ENCODE measurements at regions not wholly inside any gene's neighbourhood (a gene's known extent, or its start where the extent isn't known, plus 50 kb on each side); places are given as distances from the start of the nearest gene placed in this dataset.

DNA sequence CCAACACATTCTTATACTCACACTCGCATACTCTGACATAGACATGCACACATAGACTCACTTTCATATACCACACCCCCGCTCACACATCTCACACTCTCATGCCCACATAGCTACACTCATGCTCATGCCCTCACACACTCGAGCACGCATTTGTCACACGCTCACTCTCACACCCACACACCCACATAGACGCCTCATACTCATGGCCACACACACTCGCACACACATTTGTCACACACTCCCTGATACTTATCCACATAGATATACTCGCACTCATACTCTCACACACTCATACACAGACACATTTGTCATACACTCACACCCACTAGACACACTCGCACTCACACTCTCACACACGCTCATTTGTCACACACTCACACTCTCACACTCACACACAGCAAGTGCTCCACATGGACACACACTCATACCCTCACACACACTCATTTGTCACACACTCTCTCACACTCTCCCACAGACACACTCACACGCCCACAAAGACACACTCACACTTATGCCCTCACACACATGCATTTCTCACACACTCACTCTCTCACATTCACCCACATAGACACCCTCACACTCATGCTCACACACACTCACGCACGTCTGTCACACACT lies 50.9 kb downstream of the TNP1 start:
- no peak for DNase-seq

- no peak for DNase-seq
Measured at GRCh38 chr2:216807857-216808272, 52.0 kb downstream of the TNP1 start.

GRCh38 chr2:216804357-216805350 lies 55.2 kb downstream of the TNP1 start:
- no peak for DNase-seq

- DNase-seq = no peak
Measured at GRCh38 chr2:216803791-216804190, 56.1 kb downstream of the TNP1 start.

- DNase-seq = no peak
Measured at GRCh38 chr2:216802516-216803215, 57.2 kb downstream of the TNP1 start.

DNA sequence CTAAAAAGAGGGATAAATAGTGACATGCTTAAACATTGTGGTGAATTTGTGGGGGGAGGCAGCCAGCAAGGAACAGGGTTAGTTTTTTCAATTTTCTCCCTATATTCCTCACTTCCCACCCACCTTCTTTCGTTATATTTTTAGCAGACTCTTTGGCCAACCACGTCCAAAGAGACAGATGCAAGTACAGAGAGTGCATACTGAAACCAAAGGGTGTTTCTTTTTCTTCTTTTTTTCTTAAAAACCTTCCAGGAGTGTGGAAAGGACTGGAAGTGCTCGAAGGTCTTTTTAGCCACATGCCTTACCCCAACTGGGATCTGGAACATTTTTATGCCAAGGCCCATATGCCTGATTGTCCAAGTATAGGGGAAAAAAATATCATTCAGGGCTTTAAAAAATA lies 59.0 kb downstream of the TNP1 start:
- no peak for DNase-seq

DNA sequence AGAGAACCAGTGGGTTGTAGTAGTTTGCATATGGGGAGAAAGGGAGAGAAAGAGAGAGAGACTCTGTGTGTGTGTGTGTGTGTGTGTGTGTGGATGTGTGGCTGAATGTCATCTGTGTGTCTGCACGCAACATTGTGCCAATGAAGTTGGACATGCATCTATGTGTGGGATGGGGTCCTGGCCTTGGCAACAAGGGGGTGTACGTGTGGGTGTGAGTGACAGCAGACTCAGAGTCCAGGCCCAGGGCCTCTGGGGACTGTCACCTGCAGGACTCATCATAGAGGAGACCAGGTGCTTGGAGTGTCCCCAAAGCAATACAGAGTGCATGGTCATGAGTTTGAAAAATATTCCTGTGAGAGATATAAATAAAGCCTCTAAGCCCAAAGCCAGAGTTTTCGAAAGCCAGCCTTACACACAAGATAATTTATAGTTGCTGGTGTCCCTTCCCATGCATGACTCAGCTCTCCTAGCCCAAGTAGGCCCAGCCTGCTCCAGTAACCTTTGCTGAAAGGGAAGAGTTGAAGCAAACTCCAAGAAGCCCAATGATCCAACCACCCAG lies 59.9 kb downstream of the TNP1 start:
- DNase-seq = no peak

GRCh38 chr2:216796115-216796840 lies 63.6 kb downstream of the TNP1 start:
- DNase-seq = no peak

DNA sequence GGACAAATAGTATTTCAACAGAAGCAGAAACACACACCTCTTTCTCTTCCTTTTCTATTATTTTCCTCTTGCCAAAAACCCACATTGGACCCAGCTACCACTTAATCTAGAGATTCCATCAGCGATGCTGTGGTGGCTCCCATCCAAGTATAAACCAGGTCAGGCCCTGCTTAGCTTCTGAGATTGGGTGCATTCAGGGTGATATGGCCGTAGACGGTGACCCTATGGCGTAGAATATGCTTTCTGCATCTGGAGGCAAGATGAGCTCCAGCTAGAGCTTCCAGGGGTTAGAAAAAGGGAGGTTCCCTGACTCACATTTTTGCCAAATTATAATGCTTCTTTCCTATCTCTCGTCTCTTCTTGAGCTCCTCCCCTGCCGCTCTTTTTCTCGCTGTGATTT lies 66.5 kb downstream of the TNP1 start:
- no peak for DNase-seq

GRCh38 chr2:216792222-216793021 lies 67.4 kb downstream of the TNP1 start:
- no peak for DNase-seq

DNA sequence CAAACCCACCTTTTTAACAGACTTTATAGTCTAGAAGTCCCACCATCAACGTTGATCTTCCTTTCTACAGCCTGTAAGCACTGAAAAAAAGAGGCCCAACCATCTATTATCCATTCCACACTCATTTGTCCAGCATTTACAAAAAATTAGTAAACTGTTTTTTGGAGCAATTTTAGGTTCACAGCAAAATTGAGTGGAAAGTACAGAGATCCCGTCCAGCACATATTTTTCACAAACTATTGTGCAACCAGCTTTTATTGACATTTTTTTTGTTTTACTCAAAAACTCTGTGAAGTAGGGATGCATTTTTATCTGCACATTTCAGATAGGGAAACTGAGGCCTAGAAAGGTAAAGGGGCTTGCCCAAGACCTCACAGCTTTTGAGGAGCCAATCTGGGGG lies 68.6 kb downstream of the TNP1 start:
- DNase-seq = no peak

DNA sequence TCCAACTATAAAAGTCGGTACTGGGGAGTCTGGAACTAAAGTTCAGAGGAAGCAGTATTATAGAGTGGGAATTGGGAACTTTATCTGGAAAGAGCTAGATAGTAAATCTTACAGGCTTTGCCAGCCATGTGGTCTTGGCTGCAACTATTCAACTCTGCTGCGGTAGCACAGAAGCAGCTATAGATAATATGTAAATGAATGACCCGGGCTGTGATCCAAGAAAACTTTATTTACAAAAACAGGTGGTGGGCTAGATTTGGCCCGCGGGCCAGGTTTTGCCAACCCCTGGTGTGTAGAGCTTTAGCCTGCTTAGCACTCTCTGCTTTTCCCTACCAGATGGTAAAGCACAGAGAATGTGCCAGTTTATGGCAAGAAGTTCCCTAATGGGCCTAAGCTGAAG lies 70.8 kb downstream of the TNP1 start:
- peak; percentile 13 for DNase-seq

GRCh38 chr2:216787851-216788540 lies 71.9 kb downstream of the TNP1 start:
- DNase-seq = no peak

DNA sequence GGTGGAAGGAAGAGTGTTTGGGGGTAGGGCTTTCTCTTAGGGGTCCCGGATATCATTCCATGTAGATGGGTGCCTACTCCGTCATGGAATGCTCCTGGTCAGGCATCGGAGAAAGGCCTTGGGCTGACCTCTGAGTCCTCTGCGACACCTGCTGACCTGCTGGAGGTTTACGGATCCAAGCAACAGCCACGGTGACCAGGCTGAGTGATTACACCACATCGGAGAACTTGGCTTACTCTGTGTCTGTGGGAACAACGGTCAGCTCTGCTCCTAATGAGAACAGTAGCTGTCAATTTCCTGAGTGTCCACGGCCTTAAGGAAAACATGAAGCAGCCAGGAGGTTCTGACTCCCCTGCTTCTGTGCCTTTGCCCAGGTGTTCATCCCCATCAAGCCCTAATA lies 73.2 kb downstream of the TNP1 start:
- DNase-seq = no peak

- DNase-seq = no peak
Measured at GRCh38 chr2:216784456-216784855, 75.4 kb downstream of the TNP1 start.

DNA sequence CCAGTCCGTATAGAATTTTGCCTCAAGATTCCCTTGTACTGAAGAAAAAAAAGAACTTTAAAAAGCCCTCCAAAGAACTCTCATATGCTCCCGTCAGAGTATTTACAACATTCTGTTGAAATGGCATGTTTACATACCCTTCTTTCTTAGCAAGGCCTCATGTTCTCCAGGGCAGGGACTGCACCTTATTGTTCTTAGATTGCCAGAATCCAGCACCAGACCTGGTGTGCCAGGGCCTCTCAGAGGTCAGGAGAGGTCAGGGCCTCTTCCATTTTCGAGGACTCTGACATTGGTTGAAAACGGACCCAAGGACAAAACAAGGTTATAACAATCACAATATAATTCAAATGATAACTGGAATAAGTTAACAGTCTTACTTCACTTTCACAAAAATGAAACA lies 78.2 kb downstream of the TNP1 start:
- DNase-seq = no peak

- DNase-seq = no peak
Measured at GRCh38 chr2:216780843-216781242, 79.0 kb downstream of the TNP1 start.

DNA sequence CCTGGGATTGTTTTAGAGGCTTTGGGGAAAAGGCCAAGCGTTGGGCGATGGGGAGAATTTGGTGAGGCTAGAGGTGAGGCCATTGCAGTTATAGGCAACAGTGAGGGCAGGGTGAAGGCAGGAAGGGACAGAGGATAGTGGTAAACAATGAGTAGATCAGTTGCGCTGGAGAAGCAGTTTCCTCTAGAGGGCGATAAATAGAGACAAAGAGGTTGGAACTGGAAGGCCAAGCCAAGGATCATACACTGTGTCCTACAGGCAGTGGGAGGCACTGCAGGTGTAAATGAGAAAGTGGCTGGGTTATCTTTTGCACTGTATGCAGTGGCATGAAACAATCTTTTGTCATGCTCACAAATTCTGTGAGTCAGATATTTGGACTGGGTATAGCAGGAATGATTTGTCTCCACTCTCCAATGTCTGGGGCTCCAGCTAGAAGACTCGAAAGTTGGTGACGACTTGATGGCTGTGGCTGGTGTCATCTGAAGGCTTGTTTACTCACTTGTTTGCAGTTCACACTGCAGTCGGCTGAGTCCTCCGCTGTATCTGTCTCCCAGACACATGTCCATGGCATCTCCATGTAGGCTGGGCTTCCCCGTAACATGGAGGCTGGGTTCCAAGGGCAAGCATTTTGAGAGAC lies 82.1 kb downstream of the TNP1 start:
- peak; percentile 25 for DNase-seq

DNA sequence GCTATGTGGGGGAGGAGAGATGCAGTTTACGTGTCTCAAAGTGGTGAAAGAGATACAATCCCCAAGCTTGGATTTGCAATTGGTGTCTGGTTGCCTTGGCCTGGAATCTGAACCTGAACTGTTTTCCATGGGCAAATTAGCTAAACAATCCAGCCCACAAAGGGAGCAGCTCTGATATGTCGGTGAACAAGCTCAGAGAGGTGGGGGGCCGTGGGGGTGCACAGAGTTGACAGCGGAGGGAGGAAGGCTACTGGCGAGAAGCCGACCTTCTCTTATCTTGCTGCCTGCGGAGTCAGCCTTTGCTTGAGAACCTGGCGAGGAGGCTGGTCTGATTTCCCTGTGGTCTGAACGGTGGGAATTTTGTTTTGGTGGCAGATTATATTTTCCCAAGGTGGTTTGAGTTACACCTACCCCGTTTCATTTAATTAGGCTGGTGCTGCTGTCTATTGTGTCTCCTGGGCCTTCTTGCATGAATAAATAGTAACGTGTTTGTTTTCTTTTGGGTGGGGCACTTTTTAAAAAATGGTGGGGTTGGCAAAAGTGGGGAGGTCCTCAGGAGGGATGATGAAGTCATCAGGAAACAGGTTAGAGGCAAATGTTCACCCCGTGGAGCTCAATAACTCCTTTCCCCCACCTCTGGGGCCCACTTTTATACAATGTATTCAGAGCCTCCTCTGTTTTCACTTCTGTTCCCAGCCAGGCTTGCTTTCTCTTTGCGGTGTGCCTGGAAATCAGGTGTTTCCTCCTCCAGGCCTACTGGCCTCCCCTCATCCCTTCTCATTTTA lies 80.9 kb upstream of the IGFBP5 start:
- DNase-seq = no peak

DNA sequence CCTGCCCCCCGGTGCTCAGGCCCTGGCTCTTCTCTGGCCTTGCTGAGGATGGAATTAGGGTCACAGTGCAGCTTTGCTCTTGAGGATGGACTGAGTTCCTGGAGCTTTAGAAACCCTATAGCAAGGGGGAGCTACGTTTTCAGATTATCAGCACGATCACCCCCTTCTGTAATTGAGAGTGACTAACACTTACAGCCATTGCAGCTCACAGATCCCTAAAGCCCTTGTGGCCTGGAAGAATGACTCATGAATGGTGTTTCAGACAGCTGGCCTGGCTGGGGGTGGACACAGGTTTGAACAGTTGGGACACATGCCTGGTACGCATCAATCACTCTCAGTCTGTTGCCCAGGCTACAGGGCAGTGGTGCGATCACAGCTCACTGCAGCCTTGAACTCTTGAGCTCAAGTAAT lies 79.7 kb upstream of the IGFBP5 start:
- DNase-seq = no peak

Measured in NCI-H1105 (cell line).